PFSK-1 (cell line): ENCODE measurements at regions not wholly inside any gene's neighbourhood (a gene's known extent, or its start where the extent isn't known, plus 50 kb on each side); places are given as distances from the start of the nearest gene placed in this dataset.

Experiments
- FOXP2 ChIP-seq: optimal IDR thresholded peaks from 2 replicates; pipeline ENCODE3; 2011; ENCODE audit warnings: borderline replicate concordance, control low read depth, inconsistent platforms; ENCODE audit not compliant: insufficient read depth; ENCODE audit errors: extremely low read length, extremely low read depth
- POLR2AphosphoS5 ChIP-seq: IDR thresholded peaks from 2 replicates; pipeline ENCODE4 v1.6.1; 2012; ENCODE audit warnings: low read depth, mild to moderate bottlenecking, control low read depth, low read length, moderate library complexity
- SIN3A ChIP-seq: IDR thresholded peaks from 2 replicates; pipeline ENCODE4 v1.6.1; 2012; ENCODE audit warnings: mild to moderate bottlenecking, low read length, moderate library complexity, borderline replicate concordance; ENCODE audit not compliant: insufficient read depth
- TAF1 ChIP-seq: IDR thresholded peaks from 2 replicates; pipeline ENCODE4 v1.6.1; 2012; ENCODE audit warnings: low read length, control low read depth, borderline replicate concordance; ENCODE audit not compliant: insufficient read depth
- TF ChIP-seq, protein P1 (sequence below), 2 experiments: IDR thresholded peaks; 2 replicates each; pipeline versions ENCODE4 v1.6.1 to v1.8.0; 2011 to 2012; ENCODE audit warnings: low read depth in 2 of 2, low read length in 2 of 2, control low read depth in 1 of 2, inconsistent platforms in 1 of 2, mild to moderate bottlenecking in 1 of 2, moderate library complexity in 1 of 2; ENCODE audit not compliant: insufficient read depth in 1 of 2

DNA sequence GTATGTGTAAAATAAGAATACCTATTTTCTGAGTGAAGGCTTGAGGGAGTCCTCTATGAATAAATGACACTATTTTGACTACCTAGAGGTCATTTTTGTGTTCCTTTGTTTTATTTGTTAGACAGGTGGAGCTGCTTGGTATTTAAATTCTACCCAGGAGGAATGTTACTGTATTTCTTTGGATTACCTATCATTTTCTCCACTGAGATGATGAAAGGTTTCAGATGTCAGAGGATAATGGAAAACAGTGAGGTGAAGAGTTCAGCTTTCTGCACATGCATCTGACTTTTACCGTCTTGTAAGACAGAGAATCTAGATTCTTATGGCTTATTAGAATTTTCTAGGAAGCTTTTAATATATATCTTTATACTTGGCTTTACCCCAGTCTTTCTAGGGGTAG lies 689.8 kb upstream of the NXPH2 start:
- TF ChIP-seq SIN3A (no peak), FOXP2 (no peak), POLR2AphosphoS5 (no peak), TAF1 (no peak)
- TF ChIP-seq, protein P1, sequence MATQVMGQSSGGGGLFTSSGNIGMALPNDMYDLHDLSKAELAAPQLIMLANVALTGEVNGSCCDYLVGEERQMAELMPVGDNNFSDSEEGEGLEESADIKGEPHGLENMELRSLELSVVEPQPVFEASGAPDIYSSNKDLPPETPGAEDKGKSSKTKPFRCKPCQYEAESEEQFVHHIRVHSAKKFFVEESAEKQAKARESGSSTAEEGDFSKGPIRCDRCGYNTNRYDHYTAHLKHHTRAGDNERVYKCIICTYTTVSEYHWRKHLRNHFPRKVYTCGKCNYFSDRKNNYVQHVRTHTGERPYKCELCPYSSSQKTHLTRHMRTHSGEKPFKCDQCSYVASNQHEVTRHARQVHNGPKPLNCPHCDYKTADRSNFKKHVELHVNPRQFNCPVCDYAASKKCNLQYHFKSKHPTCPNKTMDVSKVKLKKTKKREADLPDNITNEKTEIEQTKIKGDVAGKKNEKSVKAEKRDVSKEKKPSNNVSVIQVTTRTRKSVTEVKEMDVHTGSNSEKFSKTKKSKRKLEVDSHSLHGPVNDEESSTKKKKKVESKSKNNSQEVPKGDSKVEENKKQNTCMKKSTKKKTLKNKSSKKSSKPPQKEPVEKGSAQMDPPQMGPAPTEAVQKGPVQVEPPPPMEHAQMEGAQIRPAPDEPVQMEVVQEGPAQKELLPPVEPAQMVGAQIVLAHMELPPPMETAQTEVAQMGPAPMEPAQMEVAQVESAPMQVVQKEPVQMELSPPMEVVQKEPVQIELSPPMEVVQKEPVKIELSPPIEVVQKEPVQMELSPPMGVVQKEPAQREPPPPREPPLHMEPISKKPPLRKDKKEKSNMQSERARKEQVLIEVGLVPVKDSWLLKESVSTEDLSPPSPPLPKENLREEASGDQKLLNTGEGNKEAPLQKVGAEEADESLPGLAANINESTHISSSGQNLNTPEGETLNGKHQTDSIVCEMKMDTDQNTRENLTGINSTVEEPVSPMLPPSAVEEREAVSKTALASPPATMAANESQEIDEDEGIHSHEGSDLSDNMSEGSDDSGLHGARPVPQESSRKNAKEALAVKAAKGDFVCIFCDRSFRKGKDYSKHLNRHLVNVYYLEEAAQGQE (IDR thresholded peaks at IDR 0.05; ENCODE audit: insufficient read depth in 1 of 2, low read depth in 2 of 2, low read length in 2 of 2) = no peak

DNA sequence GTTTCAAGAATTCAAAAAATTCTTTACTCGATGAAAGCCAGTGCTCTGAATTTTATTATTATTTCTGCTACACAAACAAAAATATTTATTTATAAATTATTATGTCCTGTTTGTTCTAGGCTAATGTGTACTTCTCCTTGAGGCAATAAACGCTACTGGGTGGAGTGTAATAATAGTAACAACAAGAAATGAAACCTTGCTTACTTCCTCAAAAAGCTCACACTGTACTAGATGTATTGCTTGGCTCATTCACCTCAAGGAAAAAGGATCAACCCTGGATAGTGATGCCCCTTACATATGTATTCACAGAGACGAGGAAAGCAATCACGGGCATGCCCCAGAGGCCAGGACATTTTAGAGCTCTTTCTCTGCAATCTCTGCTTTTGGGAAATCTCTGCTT lies 685.6 kb upstream of the NXPH2 start:
- TF ChIP-seq TAF1 (no peak), POLR2AphosphoS5 (no peak), SIN3A (no peak), FOXP2 (no peak)
- TF ChIP-seq, protein P1 (IDR thresholded peaks at IDR 0.05; ENCODE audit: insufficient read depth in 1 of 2, low read depth in 2 of 2, low read length in 2 of 2) = no peak

DNA sequence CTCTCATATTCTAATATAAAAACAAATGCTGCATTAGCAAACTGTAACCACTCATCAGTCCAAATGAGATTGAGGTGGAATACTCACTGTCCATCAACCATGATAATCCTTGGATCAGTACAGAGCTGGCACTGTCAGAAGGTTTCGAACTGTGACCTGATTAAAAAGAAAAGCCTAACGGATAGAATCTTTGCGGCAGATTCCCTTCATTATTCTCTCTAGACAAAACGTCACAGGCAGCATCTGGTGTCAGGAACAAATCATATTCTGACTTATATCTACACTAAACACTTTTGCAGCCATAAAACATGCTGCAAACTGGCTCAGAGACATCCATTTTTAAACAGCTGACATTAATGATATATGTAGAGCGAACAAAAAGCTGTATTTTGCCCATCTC lies 677.7 kb upstream of the NXPH2 start:
- TF ChIP-seq SIN3A (no peak), POLR2AphosphoS5 (no peak), TAF1 (no peak), FOXP2 (no peak)
- TF ChIP-seq, protein P1 (IDR thresholded peaks at IDR 0.05; ENCODE audit: insufficient read depth in 1 of 2, low read depth in 2 of 2, low read length in 2 of 2) = no peak

DNA sequence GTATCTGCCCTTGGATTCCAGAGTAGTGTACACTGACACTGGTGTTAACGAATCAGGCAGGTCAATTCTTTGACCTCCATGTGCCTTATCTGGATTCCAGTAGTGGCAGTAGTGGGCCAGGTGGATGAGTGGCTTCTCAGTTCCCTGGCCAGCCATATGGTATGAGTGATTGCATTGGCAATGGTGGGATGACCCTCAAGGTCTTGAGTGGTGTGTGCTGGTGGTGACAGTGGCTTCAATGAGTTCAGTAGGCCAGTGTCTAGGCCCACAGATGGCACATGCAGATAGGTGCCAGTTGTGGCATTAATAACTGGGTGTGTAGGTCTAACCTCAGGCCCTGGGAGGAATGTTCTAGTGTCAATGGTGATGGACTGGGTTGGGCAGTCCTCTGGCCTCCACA lies 674.1 kb upstream of the NXPH2 start:
- TF ChIP-seq, protein P1 (IDR thresholded peaks at IDR 0.05; ENCODE audit: insufficient read depth in 1 of 2, low read depth in 2 of 2, low read length in 2 of 2) = no peak
- TF ChIP-seq FOXP2 = no peak
- no peak for TF ChIP-seq POLR2AphosphoS5
- TF ChIP-seq TAF1 = no peak
- no peak for TF ChIP-seq SIN3A

DNA sequence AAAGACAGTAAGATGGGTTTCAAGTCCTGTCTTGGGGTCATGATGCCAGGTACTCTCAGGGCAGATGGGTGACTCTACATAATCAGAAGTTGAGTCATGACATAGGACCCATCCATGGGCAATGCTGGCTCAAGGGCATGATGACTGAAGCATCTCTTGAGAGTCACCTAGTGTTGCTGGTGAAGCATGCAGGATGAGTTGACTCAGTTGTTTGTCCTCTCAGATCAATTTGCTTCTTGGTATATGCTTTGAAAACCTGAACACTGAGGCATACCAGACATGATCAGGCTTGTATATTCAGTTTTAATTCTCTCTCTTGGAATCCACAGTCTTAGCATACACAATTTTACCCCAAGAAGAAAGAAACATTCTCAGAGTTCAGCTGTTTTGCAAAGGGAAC lies 658.9 kb upstream of the NXPH2 start:
- no peak for TF ChIP-seq TAF1
- TF ChIP-seq, protein P1 (IDR thresholded peaks at IDR 0.05; ENCODE audit: insufficient read depth in 1 of 2, low read depth in 2 of 2, low read length in 2 of 2) = no peak
- TF ChIP-seq POLR2AphosphoS5 = no peak
- TF ChIP-seq SIN3A = no peak
- no peak for TF ChIP-seq FOXP2
